Thyroid gland (tissue), 4 donors: ENCODE measurements at regions not wholly inside any gene's neighbourhood (a gene's known extent, or its start where the extent isn't known, plus 50 kb on each side); places are given as distances from the start of the nearest gene placed in this dataset.

Experiments used
- POLR2A ChIP-seq, 2 donors: fragments of 450-650 bp; IDR thresholded peaks; one replicate each; pipeline ENCODE4 v1.6.1; 2017; ENCODE audit warnings: antibody characterized with exemption in 2 of 2, mild to moderate bottlenecking in 2 of 2, moderate library complexity in 1 of 2
- TF ChIP-seq, protein P1 (sequence below), 6 experiments: fragments of 200-600 bp in 3 of 6; fragments of 450-650 bp in 3 of 6; sonication (generic) in 3 of 6; IDR thresholded peaks; one replicate each; pipeline ENCODE4 v1.5.1; 2016 to 2019; ENCODE audit warnings: antibody characterized with exemption in 6 of 6, mild to moderate bottlenecking in 2 of 6, inconsistent platforms in 1 of 6, moderate library complexity in 1 of 6

DNA sequence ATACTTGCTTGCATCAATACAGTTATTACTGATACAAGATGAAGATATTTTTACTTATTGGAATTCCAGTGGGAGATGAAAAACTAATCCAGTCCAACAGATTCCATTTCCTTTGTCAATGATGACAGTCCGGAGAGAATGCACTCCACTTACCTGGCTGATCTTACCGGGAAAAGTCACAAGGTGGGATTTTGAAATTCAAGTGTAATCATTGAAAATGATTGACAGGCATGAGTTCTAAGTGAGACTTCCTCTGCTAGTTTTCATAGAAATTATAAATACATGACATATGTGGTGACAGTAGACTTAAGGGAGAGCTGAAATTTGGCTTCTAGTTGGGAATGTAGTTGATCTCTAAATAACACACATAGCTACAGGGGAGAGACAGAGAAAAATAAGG, 859.9 kb downstream of the FAT4 start:
- TF ChIP-seq, protein P1, sequence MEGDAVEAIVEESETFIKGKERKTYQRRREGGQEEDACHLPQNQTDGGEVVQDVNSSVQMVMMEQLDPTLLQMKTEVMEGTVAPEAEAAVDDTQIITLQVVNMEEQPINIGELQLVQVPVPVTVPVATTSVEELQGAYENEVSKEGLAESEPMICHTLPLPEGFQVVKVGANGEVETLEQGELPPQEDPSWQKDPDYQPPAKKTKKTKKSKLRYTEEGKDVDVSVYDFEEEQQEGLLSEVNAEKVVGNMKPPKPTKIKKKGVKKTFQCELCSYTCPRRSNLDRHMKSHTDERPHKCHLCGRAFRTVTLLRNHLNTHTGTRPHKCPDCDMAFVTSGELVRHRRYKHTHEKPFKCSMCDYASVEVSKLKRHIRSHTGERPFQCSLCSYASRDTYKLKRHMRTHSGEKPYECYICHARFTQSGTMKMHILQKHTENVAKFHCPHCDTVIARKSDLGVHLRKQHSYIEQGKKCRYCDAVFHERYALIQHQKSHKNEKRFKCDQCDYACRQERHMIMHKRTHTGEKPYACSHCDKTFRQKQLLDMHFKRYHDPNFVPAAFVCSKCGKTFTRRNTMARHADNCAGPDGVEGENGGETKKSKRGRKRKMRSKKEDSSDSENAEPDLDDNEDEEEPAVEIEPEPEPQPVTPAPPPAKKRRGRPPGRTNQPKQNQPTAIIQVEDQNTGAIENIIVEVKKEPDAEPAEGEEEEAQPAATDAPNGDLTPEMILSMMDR (IDR thresholded peaks at IDR 0.05): no peak
- no peak for TF ChIP-seq POLR2A (IDR thresholded peaks at IDR 0.05)
